Spleen (tissue), 7 donors: ENCODE measurements at regions not wholly inside any gene's neighbourhood (a gene's known extent, or its start where the extent isn't known, plus 50 kb on each side); places are given as distances from the start of the nearest gene placed in this dataset.

ENCODE experiments used
- CTCF ChIP-seq, 11 experiments: fragments of 200-600 bp in 7 of 11; fragments of 450-650 bp in 4 of 11; sonication (generic) in 4 of 11; IDR thresholded peaks in 8 of 11; conservative IDR thresholded peaks in 3 of 11; 1 replicate in 7 of 11; 2 replicates in 4 of 11; pipeline versions ENCODE4 v1.4.0 to v1.8.0; 2016 to 2021; ENCODE audit warnings: antibody characterized with exemption in 11 of 11, inconsistent platforms in 4 of 11, mild to moderate bottlenecking in 1 of 11
- POLR2A ChIP-seq, 3 donors: fragments of 450-650 bp; IDR thresholded peaks; one replicate each; pipeline ENCODE4 v1.5.1; 2017; ENCODE audit warnings: antibody characterized with exemption in 3 of 3, mild to moderate bottlenecking in 1 of 3
- donor health status: DM: no; HTN: no; CAD: no; lungs with moderate emphysema.
- donor health status: DM: no; HTN: no; CAD: no.
- donor health status: DM: no; HTN: no; CAD: no.

- TF ChIP-seq POLR2A (IDR thresholded peaks at IDR 0.05) (no peak), CTCF (IDR thresholded peaks at IDR 0.05 in 8 of 11, conservative IDR thresholded peaks at IDR 0.05 in 3 of 11) (no peak)
Measured at GRCh38 chr5:101431201-101431600, 528.1 kb upstream of the ST8SIA4 start.
